IMR-90 (cell line): ENCODE measurements at regions not wholly inside any gene's neighbourhood (a gene's known extent, or its start where the extent isn't known, plus 50 kb on each side); places are given as distances from the start of the nearest gene placed in this dataset.

Source experiments
- ATAC-seq: fragments of 200-7000 bp; cut with Tn5 transposase; 2 replicates; pipeline ENCODE4 v1.9.1; 2020; ENCODE audit warnings: low read depth, mild to moderate bottlenecking, moderate library complexity
- BruUV-seq: library from RNA; stranded (reverse); fragments of 400-500 nt; replicated peaks from 2 replicates; lab custom pipeline; 2021; lab: Mats Ljungman, UMichigan
- CTCF ChIA-PET: fragments of 300-600 bp; formaldehyde crosslinking; extraction: SDS; loops from one replicate; lab custom pipeline; 2021; ENCODE audit warnings: antibody characterized with exemption; lab: Yijun Ruan, JAX
- POLR2A ChIA-PET: fragments of 300-600 bp; sonication (Branson Sonifier 250); formaldehyde crosslinking; loops from one replicate; lab custom pipeline; 2022; ENCODE audit warnings: antibody characterized with exemption; ENCODE audit not compliant: unreplicated experiment; lab: Charles Lee
- DNase-seq: peaks from one replicate; pipeline ENCODE4 v3.0.0; 2013
- H2AFZ ChIP-seq: replicated peaks from 2 replicates; pipeline ENCODE3; 2013; ENCODE audit warnings: low read length, mild to moderate bottlenecking; ENCODE audit not compliant: poor library complexity
- H2AK5ac ChIP-seq: 2 replicates; pipeline ENCODE4 v1.6.1; 2013; ENCODE audit warnings: low read depth, low read length, inconsistent platforms
- H2AK9ac ChIP-seq: replicated peaks from 2 replicates; pipeline ENCODE3; 2013; ENCODE audit warnings: mild to moderate bottlenecking, low read depth, low read length, moderate library complexity; ENCODE audit not compliant: poor library complexity
- H2BK120ac ChIP-seq: 2 replicates; pipeline ENCODE4 v1.6.1; 2013; ENCODE audit warnings: low read depth, low read length, inconsistent platforms
- H2BK15ac ChIP-seq: 3 replicates; pipeline ENCODE4 v1.6.1; 2013; ENCODE audit warnings: low read depth, low read length, inconsistent platforms
- H2BK20ac ChIP-seq: 2 replicates; pipeline ENCODE4 v1.6.1; 2013; ENCODE audit warnings: low read depth, mild to moderate bottlenecking, inconsistent platforms, low read length, moderate library complexity
- H2BK5ac ChIP-seq: 2 replicates; pipeline ENCODE4 v1.6.1; 2013; ENCODE audit warnings: mild to moderate bottlenecking, low read depth, low read length, inconsistent platforms; ENCODE audit not compliant: poor library complexity, severe bottlenecking
- H3K14ac ChIP-seq: replicated peaks from 2 replicates; pipeline ENCODE4 v1.6.1; 2013; ENCODE audit warnings: low read depth, low read length, inconsistent platforms
- H3K18ac ChIP-seq: 2 replicates; pipeline ENCODE4 v1.6.1; 2013; ENCODE audit warnings: low read depth, low read length, control low read depth
- H3K23ac ChIP-seq: 2 replicates; pipeline ENCODE4 v1.6.1; 2013; ENCODE audit warnings: low read depth, low read length, inconsistent platforms
- H3K27ac ChIP-seq: 2 replicates; pipeline ENCODE4 v1.5.1; 2013; ENCODE audit warnings: mild to moderate bottlenecking, control low read depth, low read length; ENCODE audit not compliant: insufficient read depth
- H3K27me3 ChIP-seq: 2 replicates; pipeline ENCODE4 v1.6.1; 2013; ENCODE audit warnings: low read length; ENCODE audit not compliant: control insufficient read depth, insufficient read depth
- H3K36me3 ChIP-seq: 2 replicates; pipeline ENCODE4 v1.6.1; 2013; ENCODE audit warnings: low read length, mixed read lengths; ENCODE audit not compliant: control insufficient read depth, insufficient read depth
- H3K4ac ChIP-seq: 2 replicates; pipeline ENCODE4 v1.6.1; 2013; ENCODE audit warnings: low read depth, low read length, inconsistent platforms
- H3K4me1 ChIP-seq: 2 replicates; pipeline ENCODE4 v1.6.1; 2013; ENCODE audit warnings: low read length, mixed read lengths; ENCODE audit not compliant: control insufficient read depth, insufficient read depth
- H3K4me2 ChIP-seq: 2 replicates; pipeline ENCODE4 v1.6.1; 2013; ENCODE audit warnings: low read depth, mild to moderate bottlenecking, control low read depth, low read length, moderate library complexity
- H3K4me3 ChIP-seq: 2 replicates; pipeline ENCODE4 v1.5.1; 2013; ENCODE audit warnings: low read depth, mild to moderate bottlenecking, control low read depth, low read length, moderate library complexity; ENCODE audit not compliant: insufficient read depth
- H3K56ac ChIP-seq: 2 replicates; pipeline ENCODE4 v1.6.1; 2013; ENCODE audit warnings: low read length, inconsistent platforms; ENCODE audit not compliant: insufficient read depth; ENCODE audit errors: extremely low read depth
- H3K79me1 ChIP-seq, 2 experiments: 2 replicates each; pipeline ENCODE4 v1.6.1; 2013; ENCODE audit warnings: low read length in 2 of 2, inconsistent platforms in 1 of 2, low read depth in 1 of 2
- H3K9ac ChIP-seq: 2 replicates; pipeline ENCODE4 v1.6.1; 2013; ENCODE audit warnings: low read depth, low read length, control low read depth
- H3K9me1 ChIP-seq: 2 replicates; pipeline ENCODE4 v1.6.1; 2013; ENCODE audit warnings: low read length, inconsistent platforms; ENCODE audit not compliant: insufficient read depth
- H3K9me3 ChIP-seq: 2 replicates; pipeline ENCODE4 v1.6.1; 2013; ENCODE audit warnings: low read length; ENCODE audit not compliant: control insufficient read depth, insufficient read depth
- H4K20me1 ChIP-seq: 2 replicates; pipeline ENCODE4 v1.6.1; 2013; ENCODE audit warnings: low read length, inconsistent platforms; ENCODE audit not compliant: insufficient read depth
- H4K5ac ChIP-seq: 2 replicates; pipeline ENCODE4 v1.6.1; 2013; ENCODE audit warnings: mild to moderate bottlenecking, low read depth, low read length, control low read depth
- H4K8ac ChIP-seq, 2 experiments: 2 replicates each; pipeline ENCODE4 v1.6.1; 2013; ENCODE audit warnings: low read depth in 2 of 2, low read length in 2 of 2, control low read depth in 1 of 2, inconsistent platforms in 1 of 2
- H4K91ac ChIP-seq: 2 replicates; pipeline ENCODE4 v1.6.1; 2013; ENCODE audit warnings: low read depth, low read length, inconsistent platforms; ENCODE audit not compliant: insufficient read depth
- BHLHE40 ChIP-seq: fragments of 150-350 bp; IDR thresholded peaks from 2 replicates; pipeline ENCODE4 v1.6.1; 2016; ENCODE audit warnings: mild to moderate bottlenecking, low read depth, low read length
- CEBPB ChIP-seq: IDR thresholded peaks from 2 replicates; pipeline ENCODE4 v1.6.1; 2012; ENCODE audit warnings: low read depth, low read length, improper control_type of control experiment
- CHD1 ChIP-seq: IDR thresholded peaks from 2 replicates; pipeline ENCODE4 v1.6.1; 2012; ENCODE audit warnings: low read depth, low read length, improper control_type of control experiment
- FOS ChIP-seq: fragments of 150-350 bp; IDR thresholded peaks from 2 replicates; pipeline ENCODE4 v1.6.1; 2016; ENCODE audit warnings: low read depth, low read length
- MAZ ChIP-seq: IDR thresholded peaks from 2 replicates; pipeline ENCODE4 v1.6.1; 2012; ENCODE audit warnings: low read depth, mild to moderate bottlenecking, low read length, improper control_type of control experiment, moderate library complexity, borderline replicate concordance
- MXI1 ChIP-seq: IDR thresholded peaks from 2 replicates; pipeline ENCODE4 v1.6.1; 2012; ENCODE audit warnings: low read depth, mild to moderate bottlenecking, low read length, moderate library complexity, borderline replicate concordance
- NFE2L2 ChIP-seq: fragments of 150-350 bp; IDR thresholded peaks from 2 replicates; pipeline ENCODE4 v1.6.1; 2016; ENCODE audit warnings: low read depth, mild to moderate bottlenecking, low read length
- POLR2A ChIP-seq: IDR thresholded peaks from 2 replicates; pipeline ENCODE4 v1.6.1; 2012; ENCODE audit warnings: mild to moderate bottlenecking, low read depth, low read length
- RAD21 ChIP-seq: IDR thresholded peaks from 2 replicates; pipeline ENCODE4 v1.6.1; 2012; ENCODE audit warnings: low read length, improper control_type of control experiment
- RFX5 ChIP-seq: IDR thresholded peaks from 2 replicates; pipeline ENCODE4 v1.8.0; 2012; ENCODE audit warnings: low read depth, mild to moderate bottlenecking, low read length, moderate library complexity
- SMC3 ChIP-seq: fragments of 150-350 bp; IDR thresholded peaks from 2 replicates; pipeline ENCODE4 v1.6.1; 2016; ENCODE audit warnings: low read depth, mild to moderate bottlenecking, antibody characterized with exemption, low read length, moderate library complexity
- WGBS, 2 experiments: methylation state at CpG; one replicate each; pipeline versions ENCODE4 v1.1.5 to v1.1.7; 2013; ENCODE audit warnings: missing lambda C conversion rate in 2 of 2; ENCODE audit not compliant: insufficient read length in 1 of 2; ENCODE audit errors: extremely low coverage in 2 of 2; 5-methylcytosine and 5-hydroxymethylcytosine counted together
- dilution Hi-C: fragments of 300-500 bp; cut with HindIII; formaldehyde crosslinking; loops from one replicate; pipeline ENCODE4 v1.14.3; 2018; ENCODE audit warnings: low sequenced_read_pairs; ENCODE audit not compliant: unreplicated experiment
- in situ Hi-C: fragments of 300-500 bp; cut with MboI; formaldehyde crosslinking; loops from 3 replicates; pipeline ENCODE4 v1.14.3; 2019; ENCODE audit warnings: low sequenced_read_pairs, inconsistent platforms, mixed read lengths
- intact Hi-C: fragments of 100-400 bp; cut with micrococcal nuclease; formaldehyde crosslinking; loops from 2 replicates; pipeline ENCODE4 v1.10.0; 2022
- TF ChIP-seq, protein P1 (sequence below): conservative IDR thresholded peaks from 2 replicates; pipeline ENCODE4 v1.5.1; 2012; ENCODE audit warnings: mild to moderate bottlenecking, low read depth, low read length, improper control_type of control experiment
- TF ChIP-seq, protein P2 (sequence below): fragments of 150-350 bp; IDR thresholded peaks from 2 replicates; pipeline ENCODE4 v1.6.1; 2016; ENCODE audit warnings: low read depth, mild to moderate bottlenecking, low read length, moderate library complexity, borderline replicate concordance
- TF ChIP-seq, protein P3 (sequence below): fragments of 150-350 bp; IDR thresholded peaks from 2 replicates; pipeline ENCODE4 v1.6.1; 2017; ENCODE audit warnings: mild to moderate bottlenecking, antibody characterized with exemption, low read length, low read depth

DNA sequence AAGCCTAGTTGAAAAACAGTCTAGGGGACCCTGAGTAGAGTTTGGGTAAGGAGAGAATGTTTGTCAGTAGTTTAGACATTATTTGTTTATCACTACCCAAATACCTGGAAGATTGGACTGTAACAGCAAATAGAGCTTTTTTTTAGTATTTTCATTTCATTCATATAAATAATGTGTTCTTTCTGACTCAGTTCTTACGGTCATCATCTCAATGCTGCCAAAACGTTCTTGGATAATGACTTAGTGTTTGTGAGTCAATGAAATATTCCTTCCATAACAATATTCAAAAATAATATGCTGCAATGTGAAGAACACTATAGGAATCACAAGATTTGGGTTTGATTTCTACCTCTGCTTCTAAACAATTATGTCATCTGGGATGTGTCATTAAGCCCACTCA, 400.0 kb upstream of the PKN2 start:
- Histone ChIP-seq H3K36me3 (no peaks in the 10 kb centered on the region), H3K27ac (no peak overlapping the region), H4K8ac (no peak overlapping the region), H3K79me1 (no peaks in the 10 kb centered on the region), H3K9me1 (no peaks in the 10 kb centered on the region), H3K27me3 (no peaks in the 10 kb centered on the region), H3K9me3 (no peaks in the 10 kb centered on the region), H2BK5ac (no peak overlapping the region), H3K23ac (no peak overlapping the region), H3K4me2 (no peak overlapping the region), H2AFZ (no peak overlapping the region), H4K20me1 (no peaks in the 10 kb centered on the region), H3K4ac (no peak overlapping the region), H3K4me1 (no peaks in the 10 kb centered on the region), H2BK20ac (no peak overlapping the region), H4K5ac (no peak overlapping the region), H4K91ac (no peak overlapping the region), H3K9ac (no peak overlapping the region), H3K56ac (no peak overlapping the region), H2AK9ac (no peak overlapping the region), H2AK5ac (no peak overlapping the region), H2BK120ac (no peak overlapping the region), H2BK15ac (no peak overlapping the region), H3K14ac (no peak overlapping the region), H3K18ac (no peak overlapping the region), H3K4me3 (no peak overlapping the region)
- dilution Hi-C loops (no loop called here), intact Hi-C loops (no loop called here), in situ Hi-C loops (no loop called here)
- no TSS peak for BruUV-seq
- TF ChIP-seq SMC3 (no peak), FOS (no peak), MXI1 (no peak), POLR2A (no peak), MAZ (no peak), BHLHE40 (no peak), NFE2L2 (no peak), RAD21 (no peak), CEBPB (no peak), RFX5 (no peak), CHD1 (no peak)
- TF ChIP-seq, protein P1, sequence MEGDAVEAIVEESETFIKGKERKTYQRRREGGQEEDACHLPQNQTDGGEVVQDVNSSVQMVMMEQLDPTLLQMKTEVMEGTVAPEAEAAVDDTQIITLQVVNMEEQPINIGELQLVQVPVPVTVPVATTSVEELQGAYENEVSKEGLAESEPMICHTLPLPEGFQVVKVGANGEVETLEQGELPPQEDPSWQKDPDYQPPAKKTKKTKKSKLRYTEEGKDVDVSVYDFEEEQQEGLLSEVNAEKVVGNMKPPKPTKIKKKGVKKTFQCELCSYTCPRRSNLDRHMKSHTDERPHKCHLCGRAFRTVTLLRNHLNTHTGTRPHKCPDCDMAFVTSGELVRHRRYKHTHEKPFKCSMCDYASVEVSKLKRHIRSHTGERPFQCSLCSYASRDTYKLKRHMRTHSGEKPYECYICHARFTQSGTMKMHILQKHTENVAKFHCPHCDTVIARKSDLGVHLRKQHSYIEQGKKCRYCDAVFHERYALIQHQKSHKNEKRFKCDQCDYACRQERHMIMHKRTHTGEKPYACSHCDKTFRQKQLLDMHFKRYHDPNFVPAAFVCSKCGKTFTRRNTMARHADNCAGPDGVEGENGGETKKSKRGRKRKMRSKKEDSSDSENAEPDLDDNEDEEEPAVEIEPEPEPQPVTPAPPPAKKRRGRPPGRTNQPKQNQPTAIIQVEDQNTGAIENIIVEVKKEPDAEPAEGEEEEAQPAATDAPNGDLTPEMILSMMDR: no peak
- TF ChIP-seq, protein P2, sequence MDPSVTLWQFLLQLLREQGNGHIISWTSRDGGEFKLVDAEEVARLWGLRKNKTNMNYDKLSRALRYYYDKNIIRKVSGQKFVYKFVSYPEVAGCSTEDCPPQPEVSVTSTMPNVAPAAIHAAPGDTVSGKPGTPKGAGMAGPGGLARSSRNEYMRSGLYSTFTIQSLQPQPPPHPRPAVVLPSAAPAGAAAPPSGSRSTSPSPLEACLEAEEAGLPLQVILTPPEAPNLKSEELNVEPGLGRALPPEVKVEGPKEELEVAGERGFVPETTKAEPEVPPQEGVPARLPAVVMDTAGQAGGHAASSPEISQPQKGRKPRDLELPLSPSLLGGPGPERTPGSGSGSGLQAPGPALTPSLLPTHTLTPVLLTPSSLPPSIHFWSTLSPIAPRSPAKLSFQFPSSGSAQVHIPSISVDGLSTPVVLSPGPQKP: no peak
- TF ChIP-seq, protein P3, sequence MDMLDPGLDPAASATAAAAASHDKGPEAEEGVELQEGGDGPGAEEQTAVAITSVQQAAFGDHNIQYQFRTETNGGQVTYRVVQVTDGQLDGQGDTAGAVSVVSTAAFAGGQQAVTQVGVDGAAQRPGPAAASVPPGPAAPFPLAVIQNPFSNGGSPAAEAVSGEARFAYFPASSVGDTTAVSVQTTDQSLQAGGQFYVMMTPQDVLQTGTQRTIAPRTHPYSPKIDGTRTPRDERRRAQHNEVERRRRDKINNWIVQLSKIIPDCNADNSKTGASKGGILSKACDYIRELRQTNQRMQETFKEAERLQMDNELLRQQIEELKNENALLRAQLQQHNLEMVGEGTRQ: no peak
- DNase-seq: peak; percentile 12
- WGBS, 2 experiments: no CpG with 5 or more reads among the region's 2 CpGs
- no peak for ATAC-seq
- CTCF ChIA-PET: no interaction called here
- POLR2A ChIA-PET: no interaction called here
